Activated CD4-positive, alpha-beta T cell treated with anti-CD3 and anti-CD28 coated beads, Interleukin-2, amount 10 ng/mL, durations not matched to agents 24 days and 14 days (primary cell): ENCODE measurements at regions not wholly inside any gene's neighbourhood (a gene's known extent, or its start where the extent isn't known, plus 50 kb on each side); places are given as distances from the start of the nearest gene placed in this dataset.
"Not testable (repeated sequence)": the region's sequence is repeated elsewhere in the genome, so short reads cannot be mapped to it uniquely, and the experiment has no call there.

Experiments used
- DNase-seq: peaks from one replicate; pipeline ENCODE4 v3.0.0; 2022
- H3K27ac Mint-ChIP-seq: one replicate; pipeline ENCODE4 v1.8.0; 2022; ENCODE audit warnings: mild to moderate bottlenecking, mixed read lengths
- H3K27me3 Mint-ChIP-seq: one replicate; pipeline ENCODE4 v1.8.0; 2022; ENCODE audit warnings: mixed read lengths
- H3K36me3 Mint-ChIP-seq: one replicate; pipeline ENCODE4 v1.8.0; 2022; ENCODE audit warnings: low read depth, mild to moderate bottlenecking, mixed read lengths
- H3K4me1 Mint-ChIP-seq: one replicate; pipeline ENCODE4 v1.8.0; 2021; ENCODE audit warnings: mixed read lengths
- H3K4me3 Mint-ChIP-seq: one replicate; pipeline ENCODE4 v1.8.0; 2022; ENCODE audit warnings: mild to moderate bottlenecking, moderate library complexity, mixed read lengths
- H3K9me3 Mint-ChIP-seq: one replicate; pipeline ENCODE4 v1.8.0; 2021; ENCODE audit warnings: mixed read lengths
- intact Hi-C: fragments of 100-400 bp; cut with micrococcal nuclease; formaldehyde crosslinking; loops from one replicate; pipeline ENCODE4 v1.15.1; 2023

GRCh38 chr3:35146256-35147035, 492.9 kb upstream of the ARPP21 start:
- intact Hi-C loops, H3K27me3 Mint-ChIP-seq, H3K36me3 Mint-ChIP-seq, DNase-seq, H3K4me1 Mint-ChIP-seq, H3K9me3 Mint-ChIP-seq, H3K27ac Mint-ChIP-seq, H3K4me3 Mint-ChIP-seq: not testable (repeated sequence)

GRCh38 chr3:35183927-35184675, 455.2 kb upstream of the ARPP21 start:
- intact Hi-C loops, result no loop called here
- no peak for DNase-seq
- Mint-ChIP-seq H3K4me3 (no peak overlapping the region), H3K36me3 (no peaks in the 10 kb centered on the region), H3K9me3 (peaks cover 8% of the 10 kb centered on the region), H3K27ac (no peak overlapping the region), H3K27me3 (no peaks in the 10 kb centered on the region), H3K4me1 (no peaks in the 10 kb centered on the region)

- no peak overlapping the region for H3K27ac Mint-ChIP-seq
- intact Hi-C loops, result no loop called here
- H3K4me1 Mint-ChIP-seq, result no peaks in the 10 kb centered on the region
- peaks cover 8% of the 10 kb centered on the region for H3K9me3 Mint-ChIP-seq
- no peak overlapping the region for H3K4me3 Mint-ChIP-seq
- H3K27me3 Mint-ChIP-seq, result no peaks in the 10 kb centered on the region
- DNase-seq, result no peak
- no peaks in the 10 kb centered on the region for H3K36me3 Mint-ChIP-seq
Measured at GRCh38 chr3:35184775-35185174, 454.6 kb upstream of the ARPP21 start.

- no peaks in the 10 kb centered on the region for H3K27me3 Mint-ChIP-seq
- intact Hi-C loops, result no loop called here
Measured at GRCh38 chr3:35187908-35188307, 451.4 kb upstream of the ARPP21 start.

GRCh38 chr3:35194666-35195065, 444.7 kb upstream of the ARPP21 start:
- H3K27ac Mint-ChIP-seq, result no peak overlapping the region
- H3K9me3 Mint-ChIP-seq, result peaks cover 6% of the 10 kb centered on the region
- no peak overlapping the region for H3K4me3 Mint-ChIP-seq
- intact Hi-C loops, result no loop called here
- no peak for DNase-seq
- no peaks in the 10 kb centered on the region for H3K27me3 Mint-ChIP-seq
- H3K36me3 Mint-ChIP-seq, result no peaks in the 10 kb centered on the region
- no peaks in the 10 kb centered on the region for H3K4me1 Mint-ChIP-seq

More at GRCh38 chr3:35187908-35188307, 451.4 kb upstream of the ARPP21 start:
- no peaks in the 10 kb centered on the region for H3K4me1 Mint-ChIP-seq
- no peak overlapping the region for H3K4me3 Mint-ChIP-seq
- no peak for DNase-seq
- H3K27ac Mint-ChIP-seq, result no peak overlapping the region
- no peaks in the 10 kb centered on the region for H3K36me3 Mint-ChIP-seq
- peaks cover 8% of the 10 kb centered on the region for H3K9me3 Mint-ChIP-seq

- Mint-ChIP-seq H3K27me3 (no peaks in the 10 kb centered on the region), H3K36me3 (no peaks in the 10 kb centered on the region), H3K4me3 (no peak overlapping the region), H3K4me1 (no peaks in the 10 kb centered on the region), H3K9me3 (no peaks in the 10 kb centered on the region), H3K27ac (no peak overlapping the region)
- no peak for DNase-seq
- intact Hi-C loops, result no loop called here
Measured at GRCh38 chr3:35198857-35199256, 440.5 kb upstream of the ARPP21 start.

GRCh38 chr3:35200056-35200455, 439.3 kb upstream of the ARPP21 start:
- H3K27ac Mint-ChIP-seq, result no peak overlapping the region
- H3K27me3 Mint-ChIP-seq, result no peaks in the 10 kb centered on the region
- H3K36me3 Mint-ChIP-seq, result no peaks in the 10 kb centered on the region
- H3K4me3 Mint-ChIP-seq, result no peak overlapping the region
- no peaks in the 10 kb centered on the region for H3K4me1 Mint-ChIP-seq
- intact Hi-C loops, result no loop called here
- H3K9me3 Mint-ChIP-seq, result no peaks in the 10 kb centered on the region
- no peak for DNase-seq

GRCh38 chr3:35201211-35201610, 438.1 kb upstream of the ARPP21 start:
- H3K9me3 Mint-ChIP-seq, result peaks cover 4% of the 10 kb centered on the region
- H3K4me1 Mint-ChIP-seq, result no peaks in the 10 kb centered on the region
- intact Hi-C loops, result no loop called here
- no peak for DNase-seq
- H3K27ac Mint-ChIP-seq, result no peak overlapping the region
- H3K4me3 Mint-ChIP-seq, result no peak overlapping the region
- H3K36me3 Mint-ChIP-seq, result no peaks in the 10 kb centered on the region
- H3K27me3 Mint-ChIP-seq, result no peaks in the 10 kb centered on the region

GRCh38 chr3:35215525-35216500, 423.5 kb upstream of the ARPP21 start:
- no peak for DNase-seq
- Mint-ChIP-seq H3K9me3 (no peaks in the 10 kb centered on the region), H3K36me3 (no peaks in the 10 kb centered on the region), H3K4me3 (no peak overlapping the region), H3K27me3 (no peaks in the 10 kb centered on the region), H3K27ac (no peak overlapping the region), H3K4me1 (no peaks in the 10 kb centered on the region)
- intact Hi-C loops, result no loop called here

GRCh38 chr3:35216501-35217266, 422.6 kb upstream of the ARPP21 start:
- H3K27ac Mint-ChIP-seq, result no peak overlapping the region
- no peak overlapping the region for H3K4me3 Mint-ChIP-seq
- H3K36me3 Mint-ChIP-seq, result no peaks in the 10 kb centered on the region
- intact Hi-C loops, result no loop called here
- no peaks in the 10 kb centered on the region for H3K4me1 Mint-ChIP-seq
- no peaks in the 10 kb centered on the region for H3K27me3 Mint-ChIP-seq
- DNase-seq, result no peak
- H3K9me3 Mint-ChIP-seq, result no peaks in the 10 kb centered on the region

- Mint-ChIP-seq H3K4me3 (no peak overlapping the region), H3K27ac (no peak overlapping the region), H3K9me3 (no peaks in the 10 kb centered on the region), H3K27me3 (no peaks in the 10 kb centered on the region), H3K4me1 (no peaks in the 10 kb centered on the region), H3K36me3 (no peaks in the 10 kb centered on the region)
- intact Hi-C loops, result no loop called here
- no peak for DNase-seq
Measured at GRCh38 chr3:35223632-35224394, 415.5 kb upstream of the ARPP21 start.

- intact Hi-C loops, result no loop called here
- Mint-ChIP-seq H3K36me3 (no peaks in the 10 kb centered on the region), H3K9me3 (no peaks in the 10 kb centered on the region), H3K27ac (no peak overlapping the region), H3K27me3 (no peaks in the 10 kb centered on the region), H3K4me1 (no peaks in the 10 kb centered on the region), H3K4me3 (no peak overlapping the region)
- no peak for DNase-seq
Measured at GRCh38 chr3:35224565-35225295, 414.6 kb upstream of the ARPP21 start.
